Sciatic nerve (tissue), 2 donors: ENCODE measurements at regions not wholly inside any gene's neighbourhood (a gene's known extent, or its start where the extent isn't known, plus 50 kb on each side); places are given as distances from the start of the nearest gene placed in this dataset.
"Not testable (repeated sequence)": the region's sequence is repeated elsewhere in the genome, so short reads cannot be mapped to it uniquely, and the experiment has no call there.

ENCODE experiments used
- ATAC-seq: fragments of 200-7000 bp; cut with Tn5 transposase; one replicate; pipeline ENCODE4 v1.9.1; 2020; ENCODE audit warnings: mild to moderate bottlenecking, moderate library complexity
- DNase-seq: peaks from one replicate; pipeline ENCODE4 v3.0.0-alpha.2; 2020; ENCODE audit warnings: low spot score
- intact Hi-C: fragments of 100-400 bp; cut with DNase I; formaldehyde crosslinking; loops from one replicate; pipeline ENCODE4 v1.14.2; 2022
- donor health status: DM: no; HTN: no; CAD: no.
- donor health status: DM: no; HTN: no; CAD: no.

GRCh38 chr12:24630446-24630845, 318.5 kb downstream of the BCAT1 start:
- no peak for ATAC-seq
- intact Hi-C loops = no loop called here
- DNase-seq = no peak

GRCh38 chr12:24625103-24625502, 323.8 kb downstream of the BCAT1 start:
- intact Hi-C loops = no loop called here
- DNase-seq = no peak
- ATAC-seq = no peak

DNA sequence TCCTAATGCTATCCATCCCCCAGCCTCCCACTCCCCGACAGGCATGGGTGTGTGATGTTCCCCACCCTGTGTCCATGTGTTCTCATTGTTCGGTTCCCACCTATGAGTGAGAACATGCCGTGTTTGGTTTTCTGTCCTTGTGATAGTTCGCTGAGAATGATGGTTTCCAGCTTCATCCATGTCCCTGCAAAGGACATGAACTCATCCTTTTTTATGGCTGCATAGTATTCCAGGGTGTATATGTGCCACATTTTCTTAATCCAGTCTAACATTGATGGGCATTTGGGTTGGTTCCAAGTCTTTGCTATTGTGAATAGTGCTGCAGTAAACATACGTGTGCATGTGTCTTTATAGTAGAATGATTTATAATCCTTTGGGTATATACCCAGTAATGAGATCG, 328.9 kb downstream of the BCAT1 start:
- ATAC-seq, DNase-seq, intact Hi-C loops: not testable (repeated sequence)

- DNase-seq (no peak), ATAC-seq (no peak)
- intact Hi-C loops = no loop called here
These were observed 331.4 kb downstream of the BCAT1 start for GRCh38 chr12:24617471-24617870.

GRCh38 chr12:24615967-24616411, 332.9 kb downstream of the BCAT1 start:
- ATAC-seq (no peak), DNase-seq (no peak)
- intact Hi-C loops = no loop called here

GRCh38 chr12:24608637-24609285, 340.1 kb downstream of the BCAT1 start:
- no peak for ATAC-seq
- intact Hi-C loops = no loop called here

GRCh38 chr12:24608108-24608507, 340.8 kb downstream of the BCAT1 start:
- ATAC-seq = no peak
- intact Hi-C loops = no loop called here

More at GRCh38 chr12:24608637-24609285, 340.1 kb downstream of the BCAT1 start:
- DNase-seq = no peak

DNA sequence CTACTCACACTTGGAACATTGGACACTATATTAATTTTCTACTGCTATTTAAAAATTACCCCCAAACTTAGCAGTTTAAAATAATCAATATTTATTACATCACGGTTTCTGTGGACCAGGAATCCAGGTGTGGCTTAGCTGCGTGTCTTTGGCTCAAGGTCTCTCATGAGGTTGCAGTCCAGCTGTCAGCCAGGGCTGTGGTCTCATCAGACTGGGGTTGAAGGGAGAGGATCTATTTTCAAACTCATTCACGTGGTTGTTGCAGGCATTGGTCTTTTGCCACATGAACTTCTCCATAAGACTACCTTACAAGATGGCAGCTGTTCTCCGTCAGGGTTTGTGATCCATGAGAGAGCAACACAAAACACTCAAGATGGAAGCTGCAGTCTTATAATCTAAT, 343.0 kb downstream of the BCAT1 start:
- no peak for ATAC-seq
- intact Hi-C loops = no loop called here
- DNase-seq = no peak

More at GRCh38 chr12:24608108-24608507, 340.8 kb downstream of the BCAT1 start:
- no peak for DNase-seq

GRCh38 chr12:24605466-24605865, 343.4 kb downstream of the BCAT1 start:
- DNase-seq = no peak
- intact Hi-C loops = no loop called here
- ATAC-seq = no peak

DNA sequence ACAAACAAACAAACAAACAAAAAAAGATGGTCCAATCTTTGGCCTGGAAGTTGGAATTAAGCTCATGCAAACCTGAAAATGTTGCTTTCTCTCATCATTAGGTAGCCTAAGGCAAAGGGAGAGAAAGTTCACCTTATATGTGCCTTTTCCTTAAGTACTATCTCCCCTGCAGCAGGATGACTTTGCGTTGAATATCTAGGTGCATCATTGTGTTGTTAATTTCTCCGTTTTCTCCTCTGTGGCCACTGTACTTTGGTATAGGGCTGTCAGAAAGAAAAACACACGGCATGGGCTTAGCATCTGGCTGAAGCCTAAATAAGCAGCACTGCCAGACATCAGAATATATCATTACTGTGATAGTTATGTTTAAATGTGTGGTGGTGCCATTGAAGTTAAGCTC, 345.5 kb downstream of the BCAT1 start:
- DNase-seq (no peak), ATAC-seq (no peak)
- intact Hi-C loops = no loop called here

DNA sequence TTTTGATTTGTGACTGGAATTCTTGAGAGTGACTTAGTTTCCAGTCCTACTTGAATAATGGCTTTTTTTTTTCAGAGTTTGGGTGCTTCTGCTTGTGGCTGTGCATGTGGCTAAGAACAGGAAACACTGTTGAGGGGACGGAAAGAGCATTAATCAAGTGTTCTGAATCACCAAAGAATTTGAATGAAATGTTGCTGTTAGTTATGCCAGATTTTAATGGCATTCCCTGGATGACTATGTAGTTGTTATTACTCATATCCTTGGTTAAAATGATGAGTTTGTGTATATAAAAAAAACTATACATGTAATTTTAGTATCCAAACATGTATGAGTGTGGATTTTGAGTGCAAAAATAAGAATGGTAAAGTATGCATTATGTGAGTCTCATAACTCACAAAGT, 347.9 kb downstream of the BCAT1 start:
- no peak for ATAC-seq
- intact Hi-C loops = no loop called here
- no peak for DNase-seq

GRCh38 chr12:24600551-24600950, 348.4 kb downstream of the BCAT1 start:
- intact Hi-C loops = no loop called here
- DNase-seq (no peak), ATAC-seq (no peak)

DNA sequence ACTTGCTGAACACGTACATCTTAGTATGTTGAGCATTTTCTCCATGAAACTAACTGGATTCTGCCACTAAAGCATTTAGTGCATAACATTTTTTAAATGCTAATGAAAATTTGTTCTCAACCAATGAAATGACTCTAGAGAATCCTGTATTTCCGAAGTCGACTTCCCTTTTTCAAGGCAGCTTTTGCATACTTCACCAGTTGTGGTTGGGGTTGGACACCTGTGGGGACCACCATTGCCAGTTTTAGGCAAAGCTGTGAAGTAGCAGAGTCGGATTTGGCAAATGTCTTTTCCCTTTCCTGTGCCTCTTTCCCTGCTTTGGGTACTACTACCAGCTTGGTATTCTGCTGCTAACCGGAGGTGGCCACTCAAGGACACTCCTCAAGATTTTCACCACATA, 349.2 kb downstream of the BCAT1 start:
- intact Hi-C loops = no loop called here
- DNase-seq = no peak
- ATAC-seq = no peak

DNA sequence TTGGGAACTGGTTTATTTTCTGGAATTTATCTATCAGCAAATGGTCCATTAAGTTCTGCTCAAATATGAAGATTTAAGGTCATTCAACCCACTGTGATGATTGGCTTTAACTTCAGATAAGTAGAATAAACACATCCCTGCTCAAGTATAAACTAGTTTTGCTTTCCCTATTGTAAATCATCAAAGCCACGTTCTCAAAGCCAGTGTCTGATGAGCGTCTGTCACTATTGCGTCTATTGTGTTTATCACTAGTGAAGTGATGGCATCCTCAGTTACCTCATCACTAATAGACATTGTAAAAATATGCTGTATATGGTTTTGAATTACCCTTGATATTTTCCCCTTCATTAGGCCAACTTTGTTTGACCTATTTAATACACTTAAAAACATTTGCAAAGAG, 351.3 kb downstream of the BCAT1 start:
- DNase-seq (no peak), ATAC-seq (no peak)
- intact Hi-C loops = no loop called here

GRCh38 chr12:24596768-24597388, 352.0 kb downstream of the BCAT1 start:
- ATAC-seq (no peak), DNase-seq (no peak)
- intact Hi-C loops = no loop called here

GRCh38 chr12:24595652-24596235, 353.2 kb downstream of the BCAT1 start:
- ATAC-seq (no peak), DNase-seq (no peak)
- intact Hi-C loops = no loop called here

DNA sequence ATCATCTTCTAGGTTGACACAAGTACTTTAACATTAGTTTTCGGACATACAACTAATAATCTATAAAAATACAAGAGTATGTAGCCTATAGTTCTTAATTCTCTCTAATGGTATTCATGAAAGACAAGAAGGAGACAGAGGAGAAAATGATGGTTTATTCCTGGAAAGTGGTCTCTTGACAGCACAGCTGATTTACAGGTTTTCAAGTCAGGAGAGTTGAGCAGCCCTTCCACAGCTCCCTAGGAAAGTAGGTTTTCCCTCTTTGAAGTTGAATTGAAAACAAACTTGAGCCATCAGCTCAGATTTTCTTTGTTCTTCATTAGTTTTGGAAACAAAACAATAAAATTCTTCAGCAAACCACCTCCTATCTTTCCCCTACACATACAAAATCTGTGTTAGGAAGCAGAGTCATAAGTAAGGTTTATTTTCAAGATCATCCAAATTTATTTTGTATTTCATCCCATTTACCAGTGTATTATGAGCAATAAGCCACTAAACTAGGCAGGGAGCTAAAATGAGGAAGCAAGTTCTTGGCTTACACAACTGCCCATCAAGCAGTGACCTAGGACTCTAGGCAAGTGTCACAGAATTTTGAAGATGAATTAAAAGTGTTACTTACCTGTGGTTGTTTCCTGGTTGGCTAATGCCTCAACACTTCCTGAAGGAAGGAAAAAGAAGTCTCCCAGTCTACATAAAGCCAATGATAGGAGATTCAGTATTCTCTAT, 357.0 kb downstream of the BCAT1 start:
- intact Hi-C loops = no loop called here
- DNase-seq (no peak), ATAC-seq (no peak)

GRCh38 chr12:24591079-24591626, 357.7 kb downstream of the BCAT1 start:
- intact Hi-C loops = no loop called here
- no peak for ATAC-seq
- no peak for DNase-seq

DNA sequence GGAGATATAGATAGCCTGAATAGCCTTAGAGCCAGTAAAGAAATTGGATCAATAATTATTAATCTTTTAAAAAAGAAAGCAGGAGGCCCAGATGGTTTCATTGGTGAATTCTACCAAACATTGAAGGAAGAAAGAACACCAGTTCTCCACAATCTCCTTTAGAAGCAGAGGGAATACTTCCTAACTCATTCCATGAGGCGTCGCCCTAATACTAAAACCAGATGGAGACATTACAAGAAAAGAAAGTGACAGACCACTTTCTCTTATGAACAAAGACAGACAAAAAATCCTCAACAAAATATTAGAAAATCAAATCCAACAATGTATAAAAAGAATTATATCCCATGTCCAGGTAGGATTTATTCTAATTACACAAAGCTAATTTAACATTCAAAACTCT, 362.6 kb downstream of the BCAT1 start:
- DNase-seq (no peak), ATAC-seq (no peak)
- intact Hi-C loops = no loop called here
